A549 (cell line): ENCODE measurements at regions not wholly inside any gene's neighbourhood (a gene's known extent, or its start where the extent isn't known, plus 50 kb on each side); places are given as distances from the start of the nearest gene placed in this dataset.

Source experiments
- ATAC-seq, 2 experiments: fragments of 200-7000 bp in 1 of 2; fragments of >200 bp in 1 of 2; cut with Nextera tagmentation in 1 of 2; cut with Tn5 transposase in 1 of 2; 3 replicates each; pipeline versions ENCODE4 v1.8.0 to v1.9.1; 2018 to 2020; ENCODE audit warnings: mild to moderate bottlenecking in 1 of 2, moderate library complexity in 1 of 2
- CTCF ChIA-PET: fragments of 300-600 bp; sonication (Branson Sonifier 250); formaldehyde crosslinking; extraction: SDS; loops from one replicate; lab custom pipeline; 2021; ENCODE audit warnings: antibody characterized with exemption, inconsistent platforms; lab: Yijun Ruan, JAX
- POLR2A ChIA-PET: fragments of 350-600 bp; formaldehyde crosslinking; extraction: SDS; loops from one replicate; lab custom pipeline; 2021; ENCODE audit warnings: antibody characterized with exemption, inconsistent platforms; lab: Yijun Ruan, JAX
- DNase-seq, 2 experiments: peaks; one replicate each; pipeline versions ENCODE4 v3.0.0 to v3.0.0-alpha.2; 2011 to 2016; ENCODE audit warnings: low read depth in 1 of 2, low spot score in 1 of 2
- FAIRE-seq: peaks from 2 replicates; lab custom pipeline; 2011; peaks lifted over from hg19 to GRCh38; lab: Jason Lieb, UNC
- H3K27ac ChIP-seq, 2 experiments: fragments of >200 bp; sonication (Bioruptor Twin); formaldehyde crosslinking; 3 replicates each; pipeline ENCODE4 v1.5.1; 2016 to 2017
- H3K4me1 ChIP-seq: fragments of >200 bp; sonication (Bioruptor Twin); formaldehyde crosslinking; 3 replicates; pipeline ENCODE4 v1.6.1; 2016
- H3K4me2 ChIP-seq: fragments of >200 bp; sonication (Bioruptor Twin); formaldehyde crosslinking; 3 replicates; pipeline ENCODE4 v1.6.1; 2016
- H3K4me3 ChIP-seq: fragments of >200 bp; sonication (Bioruptor Twin); formaldehyde crosslinking; 3 replicates; pipeline ENCODE4 v1.5.1; 2016
- H3K9me3 ChIP-seq: fragments of >200 bp; sonication (Bioruptor Twin); formaldehyde crosslinking; 3 replicates; pipeline ENCODE4 v1.6.1; 2016
- BHLHE40 ChIP-seq: IDR thresholded peaks from 2 replicates; pipeline ENCODE4 v1.6.1; 2012; ENCODE audit warnings: low read depth, low read length, inconsistent platforms
- CBX2 ChIP-seq: fragments of 200-600 bp; sonication (generic); IDR thresholded peaks from 2 replicates; pipeline ENCODE4 v1.6.1; 2016; ENCODE audit warnings: low read depth, mild to moderate bottlenecking, borderline replicate concordance
- CHD4 ChIP-seq: fragments of 200-600 bp; sonication (generic); IDR thresholded peaks from 2 replicates; pipeline ENCODE4 v1.6.1; 2016; ENCODE audit warnings: antibody characterized with exemption, mild to moderate bottlenecking, borderline replicate concordance
- EHF ChIP-seq: fragments of 250-450 bp; sonication (Bioruptor Pico); IDR thresholded peaks from 2 replicates; pipeline ENCODE4 v1.5.0; 2020; ENCODE audit warnings: mild to moderate bottlenecking
- FOXS1 ChIP-seq: fragments of 250-450 bp; sonication (Bioruptor Pico); IDR thresholded peaks from 2 replicates; pipeline ENCODE4 v1.5.0; 2020; ENCODE audit warnings: mild to moderate bottlenecking, moderate library complexity
- GATA3 ChIP-seq: IDR thresholded peaks from 2 replicates; pipeline ENCODE4 v1.6.1; 2012; ENCODE audit warnings: borderline replicate concordance
- HDAC2 ChIP-seq: fragments of 200-600 bp; sonication (generic); IDR thresholded peaks from 2 replicates; pipeline ENCODE4 v1.6.1; 2016
- HES2 ChIP-seq: fragments of >200 bp; sonication (Bioruptor Twin); formaldehyde crosslinking; IDR thresholded peaks from 2 replicates; pipeline ENCODE4 v1.6.1; 2016
- HOXB13 ChIP-seq: fragments of 250-450 bp; sonication (Bioruptor Pico); IDR thresholded peaks from 2 replicates; pipeline ENCODE4 v1.5.0; 2020; ENCODE audit warnings: low read depth, mild to moderate bottlenecking, moderate library complexity
- KDM5A ChIP-seq: fragments of 200-600 bp; sonication (generic); IDR thresholded peaks from 2 replicates; pipeline ENCODE4 v1.6.1; 2016; ENCODE audit warnings: antibody characterized with exemption, mild to moderate bottlenecking
- NR3C1 ChIP-seq: fragments of >200 bp; sonication (Bioruptor Twin); formaldehyde crosslinking; IDR thresholded peaks from 3 replicates; pipeline ENCODE4 v1.6.1; 2017
- PHF8 ChIP-seq: fragments of 200-600 bp; sonication (generic); IDR thresholded peaks from 2 replicates; pipeline ENCODE4 v1.6.1; 2016; ENCODE audit warnings: low read depth, mild to moderate bottlenecking, antibody characterized with exemption, moderate library complexity, borderline replicate concordance
- POLR2A ChIP-seq: IDR thresholded peaks from 2 replicates; pipeline ENCODE4 v1.6.1; 2012; ENCODE audit warnings: mild to moderate bottlenecking, low read length
- RARB ChIP-seq: fragments of 250-450 bp; sonication (Bioruptor Pico); IDR thresholded peaks from 2 replicates; pipeline ENCODE4 v1.8.0; 2021; ENCODE audit warnings: mild to moderate bottlenecking, moderate library complexity
- RNF2 ChIP-seq: fragments of 200-600 bp; sonication (generic); IDR thresholded peaks from 2 replicates; pipeline ENCODE4 v1.6.1; 2016; ENCODE audit warnings: low read depth, mild to moderate bottlenecking, antibody characterized with exemption, moderate library complexity, borderline replicate concordance
- WGBS: methylation state at CpG from one replicate; pipeline ENCODE4 v1.1.6; 2017; ENCODE audit errors: missing lambda C conversion rate; 5-methylcytosine and 5-hydroxymethylcytosine counted together
- TF ChIP-seq, protein P1 (sequence below): fragments of >200 bp; sonication (Bioruptor Twin); formaldehyde crosslinking; IDR thresholded peaks from 3 replicates; pipeline ENCODE4 v1.5.1; 2016
- TF ChIP-seq, protein P2 (sequence below): fragments of 150-350 bp; IDR thresholded peaks from 2 replicates; pipeline ENCODE4 v1.6.1; 2014; ENCODE audit warnings: low read depth, mild to moderate bottlenecking, low read length
- TF ChIP-seq, protein P3 (sequence below): fragments of 200-600 bp; sonication (generic); IDR thresholded peaks from 2 replicates; pipeline ENCODE4 v1.6.1; 2016; ENCODE audit warnings: antibody characterized with exemption, mild to moderate bottlenecking, moderate library complexity
- TF ChIP-seq, protein P4 (sequence below): fragments of 250-450 bp; sonication (Bioruptor Pico); IDR thresholded peaks from 2 replicates; pipeline ENCODE4 v1.5.0; 2021; ENCODE audit warnings: mild to moderate bottlenecking, moderate library complexity, borderline replicate concordance

DNA sequence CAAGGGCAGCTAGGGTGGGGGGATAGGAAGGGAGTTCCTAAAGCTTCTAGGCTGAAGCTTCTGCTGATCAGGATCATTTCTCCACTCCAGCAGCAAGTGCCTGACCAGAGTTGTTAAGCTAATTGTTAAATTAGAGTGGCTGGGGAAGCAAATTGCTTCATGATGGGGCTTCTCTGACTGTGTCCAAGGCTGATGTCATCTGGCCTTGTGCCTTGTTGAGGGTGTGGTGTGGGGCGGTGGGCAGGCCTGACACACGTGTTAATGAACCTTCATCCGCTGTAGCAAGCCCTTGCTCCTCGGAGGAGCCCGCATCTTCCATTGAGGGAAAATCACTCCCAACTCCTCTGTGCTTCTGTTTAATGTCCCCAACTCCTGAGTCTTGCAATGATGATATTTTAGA is 84.3 kb upstream of the ROPN1 start:
- Histone ChIP-seq H3K27ac (no peak overlapping the region), H3K4me1 (no peaks in the 10 kb centered on the region), H3K4me3 (no peak overlapping the region), H3K9me3 (no peaks in the 10 kb centered on the region), H3K4me2 (no peak overlapping the region)
- no peak for TF ChIP-seq BHLHE40
- TF ChIP-seq HES2, result no peak
- TF ChIP-seq EHF (CRISPR knock-in tag), result no peak
- no peak for TF ChIP-seq RNF2
- TF ChIP-seq RARB, result no peak
- no peak for TF ChIP-seq HDAC2
- TF ChIP-seq KDM5A, result no peak
- TF ChIP-seq CHD4, result no peak
- no peak for TF ChIP-seq PHF8
- TF ChIP-seq, protein P1, sequence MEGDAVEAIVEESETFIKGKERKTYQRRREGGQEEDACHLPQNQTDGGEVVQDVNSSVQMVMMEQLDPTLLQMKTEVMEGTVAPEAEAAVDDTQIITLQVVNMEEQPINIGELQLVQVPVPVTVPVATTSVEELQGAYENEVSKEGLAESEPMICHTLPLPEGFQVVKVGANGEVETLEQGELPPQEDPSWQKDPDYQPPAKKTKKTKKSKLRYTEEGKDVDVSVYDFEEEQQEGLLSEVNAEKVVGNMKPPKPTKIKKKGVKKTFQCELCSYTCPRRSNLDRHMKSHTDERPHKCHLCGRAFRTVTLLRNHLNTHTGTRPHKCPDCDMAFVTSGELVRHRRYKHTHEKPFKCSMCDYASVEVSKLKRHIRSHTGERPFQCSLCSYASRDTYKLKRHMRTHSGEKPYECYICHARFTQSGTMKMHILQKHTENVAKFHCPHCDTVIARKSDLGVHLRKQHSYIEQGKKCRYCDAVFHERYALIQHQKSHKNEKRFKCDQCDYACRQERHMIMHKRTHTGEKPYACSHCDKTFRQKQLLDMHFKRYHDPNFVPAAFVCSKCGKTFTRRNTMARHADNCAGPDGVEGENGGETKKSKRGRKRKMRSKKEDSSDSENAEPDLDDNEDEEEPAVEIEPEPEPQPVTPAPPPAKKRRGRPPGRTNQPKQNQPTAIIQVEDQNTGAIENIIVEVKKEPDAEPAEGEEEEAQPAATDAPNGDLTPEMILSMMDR, result no peak
- no peak for TF ChIP-seq HOXB13 (CRISPR knock-in tag)
- TF ChIP-seq, protein P2, sequence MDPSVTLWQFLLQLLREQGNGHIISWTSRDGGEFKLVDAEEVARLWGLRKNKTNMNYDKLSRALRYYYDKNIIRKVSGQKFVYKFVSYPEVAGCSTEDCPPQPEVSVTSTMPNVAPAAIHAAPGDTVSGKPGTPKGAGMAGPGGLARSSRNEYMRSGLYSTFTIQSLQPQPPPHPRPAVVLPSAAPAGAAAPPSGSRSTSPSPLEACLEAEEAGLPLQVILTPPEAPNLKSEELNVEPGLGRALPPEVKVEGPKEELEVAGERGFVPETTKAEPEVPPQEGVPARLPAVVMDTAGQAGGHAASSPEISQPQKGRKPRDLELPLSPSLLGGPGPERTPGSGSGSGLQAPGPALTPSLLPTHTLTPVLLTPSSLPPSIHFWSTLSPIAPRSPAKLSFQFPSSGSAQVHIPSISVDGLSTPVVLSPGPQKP, result no peak
- TF ChIP-seq CBX2, result no peak
- TF ChIP-seq GATA3, result no peak
- no peak for TF ChIP-seq POLR2A
- TF ChIP-seq FOXS1 (CRISPR knock-in tag), result no peak
- TF ChIP-seq, protein P3, sequence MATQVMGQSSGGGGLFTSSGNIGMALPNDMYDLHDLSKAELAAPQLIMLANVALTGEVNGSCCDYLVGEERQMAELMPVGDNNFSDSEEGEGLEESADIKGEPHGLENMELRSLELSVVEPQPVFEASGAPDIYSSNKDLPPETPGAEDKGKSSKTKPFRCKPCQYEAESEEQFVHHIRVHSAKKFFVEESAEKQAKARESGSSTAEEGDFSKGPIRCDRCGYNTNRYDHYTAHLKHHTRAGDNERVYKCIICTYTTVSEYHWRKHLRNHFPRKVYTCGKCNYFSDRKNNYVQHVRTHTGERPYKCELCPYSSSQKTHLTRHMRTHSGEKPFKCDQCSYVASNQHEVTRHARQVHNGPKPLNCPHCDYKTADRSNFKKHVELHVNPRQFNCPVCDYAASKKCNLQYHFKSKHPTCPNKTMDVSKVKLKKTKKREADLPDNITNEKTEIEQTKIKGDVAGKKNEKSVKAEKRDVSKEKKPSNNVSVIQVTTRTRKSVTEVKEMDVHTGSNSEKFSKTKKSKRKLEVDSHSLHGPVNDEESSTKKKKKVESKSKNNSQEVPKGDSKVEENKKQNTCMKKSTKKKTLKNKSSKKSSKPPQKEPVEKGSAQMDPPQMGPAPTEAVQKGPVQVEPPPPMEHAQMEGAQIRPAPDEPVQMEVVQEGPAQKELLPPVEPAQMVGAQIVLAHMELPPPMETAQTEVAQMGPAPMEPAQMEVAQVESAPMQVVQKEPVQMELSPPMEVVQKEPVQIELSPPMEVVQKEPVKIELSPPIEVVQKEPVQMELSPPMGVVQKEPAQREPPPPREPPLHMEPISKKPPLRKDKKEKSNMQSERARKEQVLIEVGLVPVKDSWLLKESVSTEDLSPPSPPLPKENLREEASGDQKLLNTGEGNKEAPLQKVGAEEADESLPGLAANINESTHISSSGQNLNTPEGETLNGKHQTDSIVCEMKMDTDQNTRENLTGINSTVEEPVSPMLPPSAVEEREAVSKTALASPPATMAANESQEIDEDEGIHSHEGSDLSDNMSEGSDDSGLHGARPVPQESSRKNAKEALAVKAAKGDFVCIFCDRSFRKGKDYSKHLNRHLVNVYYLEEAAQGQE, result no peak
- TF ChIP-seq, protein P4, sequence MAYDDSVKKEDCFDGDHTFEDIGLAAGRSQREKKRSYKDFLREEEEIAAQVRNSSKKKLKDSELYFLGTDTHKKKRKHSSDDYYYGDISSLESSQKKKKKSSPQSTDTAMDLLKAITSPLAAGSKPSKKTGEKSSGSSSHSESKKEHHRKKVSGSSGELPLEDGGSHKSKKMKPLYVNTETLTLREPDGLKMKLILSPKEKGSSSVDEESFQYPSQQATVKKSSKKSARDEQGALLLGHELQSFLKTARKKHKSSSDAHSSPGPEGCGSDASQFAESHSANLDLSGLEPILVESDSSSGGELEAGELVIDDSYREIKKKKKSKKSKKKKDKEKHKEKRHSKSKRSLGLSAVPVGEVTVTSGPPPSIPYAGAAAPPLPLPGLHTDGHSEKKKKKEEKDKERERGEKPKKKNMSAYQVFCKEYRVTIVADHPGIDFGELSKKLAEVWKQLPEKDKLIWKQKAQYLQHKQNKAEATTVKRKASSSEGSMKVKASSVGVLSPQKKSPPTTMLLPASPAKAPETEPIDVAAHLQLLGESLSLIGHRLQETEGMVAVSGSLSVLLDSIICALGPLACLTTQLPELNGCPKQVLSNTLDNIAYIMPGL (CRISPR knock-in tag), result no peak
- no peak for TF ChIP-seq NR3C1
- no peak for DNase-seq
- no peak for FAIRE-seq
- no peak for ATAC-seq
- ChIA-PET POLR2A (no interaction called here), CTCF (interaction anchor here (0.8 to 2.4 kb wide), 6 partner anchors 8 to 205 kb away, joined by 3 to 13 read pairs (median 4); no protein-coding TSS in a partner anchor)
- 41% methylated on average over 5 of the region's 5 CpGs for WGBS
